HFF-Myc (cell line): ENCODE measurements at regions not wholly inside any gene's neighbourhood (a gene's known extent, or its start where the extent isn't known, plus 50 kb on each side); places are given as distances from the start of the nearest gene placed in this dataset.

ENCODE experiments used
- DNase-seq: peaks from one replicate; pipeline ENCODE4 v3.0.0-alpha.2; 2011; ENCODE audit warnings: low read depth; ENCODE audit errors: extremely low read depth
- H3K4me3 ChIP-seq: replicated peaks from 2 replicates; pipeline ENCODE4 v1.5.1; 2011; ENCODE audit warnings: low read depth, mild to moderate bottlenecking, control low read depth, low read length
- CTCF ChIP-seq: IDR thresholded peaks from 2 replicates; pipeline ENCODE4 v1.5.1; 2012; ENCODE audit warnings: mild to moderate bottlenecking, low read depth, low read length, control low read depth; ENCODE audit errors: missing control alignments

DNA sequence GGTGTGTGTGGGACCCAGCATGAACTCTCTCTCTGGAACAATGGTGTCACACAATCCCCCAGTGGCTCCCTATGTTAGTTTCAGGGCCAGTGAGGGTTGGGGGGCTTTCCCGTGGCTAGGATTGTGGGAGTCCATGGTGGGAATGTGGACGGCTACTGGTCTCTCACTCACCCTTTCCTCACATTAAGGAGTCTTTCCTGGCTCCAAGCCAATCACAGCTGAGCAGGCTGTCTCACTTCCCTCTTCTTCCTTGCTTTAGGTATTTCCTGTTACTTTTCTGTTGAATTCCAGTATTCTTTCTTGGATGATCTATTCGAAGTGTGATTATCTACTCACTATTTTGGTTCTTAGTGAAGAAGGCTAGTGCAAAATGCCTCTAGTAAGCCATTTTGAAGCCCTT is 324.4 kb upstream of the MPDZ start:
- no peak for DNase-seq
- TF ChIP-seq CTCF: no peak
- H3K4me3 ChIP-seq: no peak overlapping the region

DNA sequence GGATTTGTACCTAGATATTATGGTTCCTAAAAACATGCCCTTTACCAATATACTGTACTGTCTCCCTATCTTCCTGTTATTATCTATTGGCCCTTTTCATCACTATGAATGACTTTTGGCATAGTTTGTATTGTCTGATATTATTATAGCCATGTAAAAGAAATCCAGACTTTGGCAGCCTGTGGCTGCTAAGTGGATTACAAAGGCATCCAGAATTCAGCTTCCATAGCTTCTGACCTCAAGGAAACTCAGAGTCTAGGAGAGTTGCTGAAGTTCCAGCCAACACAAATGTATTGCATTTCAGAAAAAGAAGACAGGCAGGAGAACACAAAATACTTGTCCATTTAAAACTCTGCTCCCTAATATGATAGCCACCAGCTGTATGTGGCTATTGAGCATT is 319.2 kb upstream of the MPDZ start:
- TF ChIP-seq CTCF: no peak
- no peak for DNase-seq
- H3K4me3 ChIP-seq: no peak overlapping the region

DNA sequence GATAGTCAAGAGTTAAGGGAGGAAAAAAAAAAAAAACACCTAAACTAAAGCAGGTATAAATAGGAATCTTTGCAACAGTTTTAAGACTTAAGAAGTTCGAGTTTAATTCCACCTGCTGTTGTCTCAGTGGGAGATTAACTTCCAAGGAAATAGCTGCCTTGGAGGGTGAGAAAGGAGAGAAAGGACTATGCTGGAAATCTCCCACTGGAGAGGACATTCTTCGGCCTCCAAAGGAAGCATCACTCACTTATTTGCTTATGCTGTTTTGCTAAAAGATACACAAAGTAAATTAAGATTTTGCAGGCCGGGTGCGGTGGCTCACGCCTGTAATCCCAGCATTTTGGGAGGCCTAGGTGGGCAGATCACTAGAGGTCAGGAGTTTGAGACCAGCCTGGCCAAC is 317.9 kb upstream of the MPDZ start:
- no peak for DNase-seq
- no peak for TF ChIP-seq CTCF
- no peak overlapping the region for H3K4me3 ChIP-seq

- no peak for DNase-seq
- TF ChIP-seq CTCF: no peak
- no peak overlapping the region for H3K4me3 ChIP-seq
Observed at GRCh38 chr9:13597004-13597403, 317.5 kb upstream of the MPDZ start.

DNA sequence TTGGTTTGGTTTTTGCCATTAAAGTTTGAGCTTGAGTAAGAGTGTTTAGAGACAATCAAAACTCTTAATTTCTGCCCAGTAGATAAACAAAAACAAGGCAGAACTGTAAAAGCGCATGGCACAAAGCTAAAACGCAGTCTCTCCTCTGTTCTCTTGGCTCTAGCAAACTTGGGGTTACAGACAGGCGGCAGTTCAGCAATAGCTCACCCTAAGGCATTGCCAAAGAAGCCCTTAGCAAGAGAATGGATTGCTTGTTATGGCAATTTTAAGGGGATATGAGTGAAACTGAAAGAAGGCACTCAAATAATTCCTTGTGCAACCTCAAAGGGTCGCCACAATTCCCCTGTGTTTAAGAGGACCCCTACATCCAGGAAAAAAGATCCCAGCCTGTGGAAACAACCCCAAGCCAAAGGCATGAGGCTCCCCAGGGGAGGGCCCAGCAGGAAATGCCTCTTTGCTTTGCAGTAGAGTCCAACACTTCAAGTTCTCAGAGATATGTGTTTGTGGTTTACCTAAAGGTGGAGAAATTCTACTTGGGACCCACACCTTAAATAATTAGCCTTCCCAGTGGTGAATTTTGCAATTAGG is 317.0 kb upstream of the MPDZ start:
- no peak for DNase-seq
- H3K4me3 ChIP-seq: no peak overlapping the region
- TF ChIP-seq CTCF: no peak

GRCh38 chr9:13590996-13591395 is 311.5 kb upstream of the MPDZ start:
- TF ChIP-seq CTCF: no peak
- DNase-seq: no peak
- no peak overlapping the region for H3K4me3 ChIP-seq
